Fibroblast of lung (primary cell): ENCODE measurements at regions not wholly inside any gene's neighbourhood (a gene's known extent, or its start where the extent isn't known, plus 50 kb on each side); places are given as distances from the start of the nearest gene placed in this dataset.

Experiments used
- DNase-seq, 2 donors: peaks; one replicate each; pipeline versions ENCODE4 v3.0.0 to v3.0.0-alpha.2; 2010; ENCODE audit warnings: low read depth in 2 of 2
- H2AFZ ChIP-seq: 2 replicates; pipeline ENCODE4 v1.5.1; 2012; ENCODE audit warnings: low read length, control low read depth, inconsistent platforms
- H3K27ac ChIP-seq: 2 replicates; pipeline ENCODE4 v1.5.1; 2011; ENCODE audit warnings: low read length, control low read depth; ENCODE audit not compliant: insufficient read depth
- H3K27me3 ChIP-seq: 2 replicates; pipeline ENCODE4 v1.5.1; 2011; ENCODE audit warnings: mild to moderate bottlenecking, low read length; ENCODE audit not compliant: control insufficient read depth, insufficient read depth
- H3K36me3 ChIP-seq: 2 replicates; pipeline ENCODE4 v1.5.1; 2011; ENCODE audit warnings: low read length; ENCODE audit not compliant: control insufficient read depth, insufficient read depth
- H3K4me1 ChIP-seq: 2 replicates; pipeline ENCODE4 v1.5.1; 2011; ENCODE audit warnings: low read length; ENCODE audit not compliant: control insufficient read depth, insufficient read depth; ENCODE audit errors: extremely low read depth
- H3K4me2 ChIP-seq: 2 replicates; pipeline ENCODE4 v1.5.1; 2011; ENCODE audit warnings: low read length, control low read depth; ENCODE audit not compliant: insufficient read depth; ENCODE audit errors: extremely low read depth
- H3K4me3 ChIP-seq, 4 experiments: fragments of 200-600 bp in 1 of 4; sonication (generic) in 1 of 4; replicated peaks in 1 of 4; 2 replicates each; pipeline ENCODE4 v1.5.1; 2011 to 2016; ENCODE audit warnings: low read length in 4 of 4, low read depth in 3 of 4, mild to moderate bottlenecking in 3 of 4, control low read depth in 2 of 4, inconsistent platforms in 1 of 4, mixed read lengths in 1 of 4; ENCODE audit not compliant: insufficient read depth in 1 of 4; ENCODE audit errors: control extremely low read depth in 1 of 4
- H3K79me2 ChIP-seq: 2 replicates; pipeline ENCODE4 v1.5.1; 2012; ENCODE audit warnings: mild to moderate bottlenecking, low read length, inconsistent platforms; ENCODE audit not compliant: control insufficient read depth, insufficient read depth
- H3K9ac ChIP-seq: 2 replicates; pipeline ENCODE4 v1.5.1; 2011; ENCODE audit warnings: mild to moderate bottlenecking, low read length, control low read depth; ENCODE audit not compliant: insufficient read depth
- H3K9me3 ChIP-seq: 2 replicates; pipeline ENCODE4 v1.5.1; 2012; ENCODE audit warnings: low read depth, low read length; ENCODE audit not compliant: control insufficient read depth, insufficient read depth
- H4K20me1 ChIP-seq: 2 replicates; pipeline ENCODE4 v1.5.1; 2011; ENCODE audit warnings: low read length; ENCODE audit not compliant: control insufficient read depth, insufficient read depth; ENCODE audit errors: extremely low read depth
- CTCF ChIP-seq, 2 donors: IDR thresholded peaks in 1 of 2; conservative IDR thresholded peaks in 1 of 2; 1 replicate in 1 of 2; 2 replicates in 1 of 2; pipeline ENCODE4 v1.5.1; 2011 to 2012; ENCODE audit warnings: low read length in 2 of 2, control low read depth in 1 of 2, inconsistent platforms in 1 of 2, low read depth in 1 of 2, mild to moderate bottlenecking in 1 of 2
- EZH2 ChIP-seq: IDR thresholded peaks from 2 replicates; pipeline ENCODE4 v1.5.1; 2012; ENCODE audit warnings: low read length, control low read depth, mild to moderate bottlenecking; ENCODE audit errors: missing control alignments

- DNase-seq = no peak
- no peak overlapping the region for H3K4me2 ChIP-seq
- no peak overlapping the region for H3K9ac ChIP-seq
- no peak overlapping the region for H3K4me3 ChIP-seq
- no peaks in the 10 kb centered on the region for H3K79me2 ChIP-seq
- H3K27me3 ChIP-seq = no peaks in the 10 kb centered on the region
- TF ChIP-seq CTCF (conservative IDR thresholded peaks at IDR 0.05 in 1 of 2, IDR thresholded peaks at IDR 0.05 in 1 of 2; ENCODE audit: low read depth in 1 of 2, low read length in 2 of 2) (no peak), EZH2 (no peak)
- no peaks in the 10 kb centered on the region for H4K20me1 ChIP-seq
- H3K27ac ChIP-seq = no peak overlapping the region
- H3K9me3 ChIP-seq = no peaks in the 10 kb centered on the region
- no peaks in the 10 kb centered on the region for H3K4me1 ChIP-seq
- H2AFZ ChIP-seq = no peak overlapping the region
- H3K36me3 ChIP-seq = no peaks in the 10 kb centered on the region
Observed at GRCh38 chr6:141088171-141088570, 1044.6 kb upstream of the GJE1 start.

GRCh38 chr6:141077355-141078333, 1055.1 kb upstream of the GJE1 start:
- no peaks in the 10 kb centered on the region for H3K9me3 ChIP-seq
- TF ChIP-seq CTCF (conservative IDR thresholded peaks at IDR 0.05 in 1 of 2, IDR thresholded peaks at IDR 0.05 in 1 of 2; ENCODE audit: low read depth in 1 of 2, low read length in 2 of 2) = peak in 1 of 2 donors; percentile 13
- no peak for TF ChIP-seq EZH2
- no peak overlapping the region for H3K27ac ChIP-seq
- no peak overlapping the region for H3K4me3 ChIP-seq
- no peaks in the 10 kb centered on the region for H4K20me1 ChIP-seq
- H3K27me3 ChIP-seq = no peaks in the 10 kb centered on the region
- H3K36me3 ChIP-seq = no peaks in the 10 kb centered on the region
- H3K79me2 ChIP-seq = no peaks in the 10 kb centered on the region
- H3K9ac ChIP-seq = no peak overlapping the region
- H2AFZ ChIP-seq = no peak overlapping the region
- no peak for DNase-seq
- H3K4me1 ChIP-seq = no peaks in the 10 kb centered on the region
- no peak overlapping the region for H3K4me2 ChIP-seq

GRCh38 chr6:141057761-141058160, 1075.0 kb upstream of the GJE1 start:
- H3K27ac ChIP-seq = no peak overlapping the region
- no peak overlapping the region for H2AFZ ChIP-seq
- no peak overlapping the region for H3K9ac ChIP-seq
- no peak overlapping the region for H3K4me3 ChIP-seq
- H4K20me1 ChIP-seq = no peaks in the 10 kb centered on the region
- DNase-seq = no peak
- no peaks in the 10 kb centered on the region for H3K79me2 ChIP-seq
- no peaks in the 10 kb centered on the region for H3K27me3 ChIP-seq
- no peak overlapping the region for H3K4me2 ChIP-seq
- H3K9me3 ChIP-seq = no peaks in the 10 kb centered on the region
- H3K4me1 ChIP-seq = no peaks in the 10 kb centered on the region
- no peaks in the 10 kb centered on the region for H3K36me3 ChIP-seq
- TF ChIP-seq EZH2 (no peak), CTCF (conservative IDR thresholded peaks at IDR 0.05 in 1 of 2, IDR thresholded peaks at IDR 0.05 in 1 of 2; ENCODE audit: low read depth in 1 of 2, low read length in 2 of 2) (no peak)
